GM12874 (cell line): ENCODE measurements at regions not wholly inside any gene's neighbourhood (a gene's known extent, or its start where the extent isn't known, plus 50 kb on each side); places are given as distances from the start of the nearest gene placed in this dataset.

Experiments used
- TF ChIP-seq, protein P1 (sequence below): IDR thresholded peaks from 2 replicates; pipeline ENCODE4 v1.5.1; 2011; ENCODE audit warnings: low read depth, mild to moderate bottlenecking, control low read depth, low read length, moderate library complexity; ENCODE audit not compliant: insufficient read depth

DNA sequence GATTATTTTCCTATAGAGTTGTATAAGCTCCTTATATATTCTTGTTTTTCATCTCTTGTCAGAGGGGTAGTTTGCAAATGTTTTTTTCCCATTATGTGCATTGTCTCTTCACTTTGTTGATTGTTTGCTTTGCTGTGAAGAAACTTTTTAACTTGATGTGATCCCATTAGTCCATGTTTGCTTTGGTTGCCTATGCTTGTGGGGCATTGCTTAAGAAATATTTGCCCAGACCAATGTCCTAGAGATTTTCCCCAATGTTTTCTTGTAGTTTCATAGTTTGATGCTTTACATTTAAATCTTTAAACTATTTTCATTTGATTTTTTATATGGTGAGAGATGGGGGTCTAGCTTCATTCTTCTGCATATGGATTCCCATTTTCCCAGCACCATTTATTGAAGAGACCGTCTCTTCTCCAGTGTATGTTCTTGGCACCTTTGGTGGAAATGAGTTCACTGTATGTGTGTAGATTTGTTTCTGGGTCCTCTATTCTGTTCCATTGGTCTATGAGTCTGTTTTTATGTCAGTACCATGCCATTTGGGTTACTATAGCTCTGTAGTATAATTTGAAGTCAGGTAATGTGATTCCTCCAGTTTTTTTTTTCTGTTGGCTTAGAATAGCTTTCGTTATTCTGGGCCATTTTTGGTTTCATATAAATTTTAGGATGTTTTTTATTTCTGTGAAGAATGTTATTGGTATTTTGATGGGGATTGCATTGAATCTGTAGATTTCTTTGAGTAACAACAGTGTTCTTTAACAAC lies 165.8 kb downstream of the ABCA8 start:
- TF ChIP-seq, protein P1, sequence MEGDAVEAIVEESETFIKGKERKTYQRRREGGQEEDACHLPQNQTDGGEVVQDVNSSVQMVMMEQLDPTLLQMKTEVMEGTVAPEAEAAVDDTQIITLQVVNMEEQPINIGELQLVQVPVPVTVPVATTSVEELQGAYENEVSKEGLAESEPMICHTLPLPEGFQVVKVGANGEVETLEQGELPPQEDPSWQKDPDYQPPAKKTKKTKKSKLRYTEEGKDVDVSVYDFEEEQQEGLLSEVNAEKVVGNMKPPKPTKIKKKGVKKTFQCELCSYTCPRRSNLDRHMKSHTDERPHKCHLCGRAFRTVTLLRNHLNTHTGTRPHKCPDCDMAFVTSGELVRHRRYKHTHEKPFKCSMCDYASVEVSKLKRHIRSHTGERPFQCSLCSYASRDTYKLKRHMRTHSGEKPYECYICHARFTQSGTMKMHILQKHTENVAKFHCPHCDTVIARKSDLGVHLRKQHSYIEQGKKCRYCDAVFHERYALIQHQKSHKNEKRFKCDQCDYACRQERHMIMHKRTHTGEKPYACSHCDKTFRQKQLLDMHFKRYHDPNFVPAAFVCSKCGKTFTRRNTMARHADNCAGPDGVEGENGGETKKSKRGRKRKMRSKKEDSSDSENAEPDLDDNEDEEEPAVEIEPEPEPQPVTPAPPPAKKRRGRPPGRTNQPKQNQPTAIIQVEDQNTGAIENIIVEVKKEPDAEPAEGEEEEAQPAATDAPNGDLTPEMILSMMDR: no peak

DNA sequence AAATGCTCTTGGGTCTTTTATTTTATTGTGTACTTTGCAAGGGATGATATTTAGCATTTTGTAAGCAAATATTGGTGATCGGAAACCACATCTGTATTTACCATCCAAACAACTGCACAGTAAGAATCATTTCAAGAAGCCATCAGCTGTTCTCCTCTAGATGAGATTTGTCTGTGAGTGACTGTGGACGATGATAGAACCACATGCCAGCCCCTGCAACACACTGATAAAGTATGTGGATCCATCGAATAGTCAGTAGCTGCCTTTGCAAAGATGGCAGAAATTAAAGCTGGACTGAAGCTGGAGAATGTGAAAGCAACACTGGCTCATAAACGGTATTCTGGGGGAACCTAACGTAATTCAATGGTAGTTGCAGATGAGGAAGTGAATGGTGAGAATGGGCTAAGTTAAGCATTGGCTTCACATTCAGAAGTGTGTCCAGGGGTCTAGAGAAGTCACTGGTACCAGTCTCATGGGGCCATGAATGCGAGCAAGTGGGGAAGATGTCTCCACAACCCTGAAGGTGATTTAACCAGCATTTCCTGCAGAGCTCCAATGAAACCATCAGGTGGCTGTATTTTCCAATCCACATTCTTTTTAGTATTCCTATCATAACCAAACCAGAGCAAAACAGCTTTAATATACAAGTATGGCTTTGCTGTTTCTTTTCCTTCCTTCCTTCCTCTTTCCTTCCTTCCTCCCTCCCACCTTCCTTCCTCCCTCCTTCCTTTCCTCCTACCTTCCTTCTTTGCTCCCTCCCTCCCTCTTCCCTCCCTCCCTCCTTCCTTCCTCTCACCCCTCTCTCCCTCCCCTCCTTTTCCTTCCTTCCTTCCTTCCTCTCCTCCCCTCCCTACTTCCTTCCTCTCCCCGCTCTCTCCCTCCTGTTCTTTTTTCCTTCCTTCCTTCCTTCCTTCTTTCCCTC lies 169.4 kb downstream of the ABCA8 start:
- TF ChIP-seq, protein P1: no peak

DNA sequence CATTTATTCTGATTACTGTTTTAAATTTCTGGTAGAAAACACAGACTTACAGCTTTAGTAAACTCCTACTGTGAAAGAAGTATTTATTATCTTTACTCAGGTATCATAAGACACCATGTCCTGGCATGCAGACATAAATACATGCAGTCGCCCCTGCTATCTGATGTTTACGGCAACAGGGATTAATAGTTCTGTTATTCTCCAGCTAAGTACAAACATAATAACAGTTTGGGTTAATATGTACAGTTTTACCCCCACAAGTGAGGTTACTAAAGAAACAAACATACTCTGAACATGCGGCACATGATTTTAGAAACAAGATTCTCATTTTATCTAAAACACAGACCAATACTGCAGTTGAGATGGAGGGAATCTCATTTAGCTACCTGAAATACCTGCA lies 170.8 kb downstream of the ABCA8 start:
- TF ChIP-seq, protein P1: no peak

DNA sequence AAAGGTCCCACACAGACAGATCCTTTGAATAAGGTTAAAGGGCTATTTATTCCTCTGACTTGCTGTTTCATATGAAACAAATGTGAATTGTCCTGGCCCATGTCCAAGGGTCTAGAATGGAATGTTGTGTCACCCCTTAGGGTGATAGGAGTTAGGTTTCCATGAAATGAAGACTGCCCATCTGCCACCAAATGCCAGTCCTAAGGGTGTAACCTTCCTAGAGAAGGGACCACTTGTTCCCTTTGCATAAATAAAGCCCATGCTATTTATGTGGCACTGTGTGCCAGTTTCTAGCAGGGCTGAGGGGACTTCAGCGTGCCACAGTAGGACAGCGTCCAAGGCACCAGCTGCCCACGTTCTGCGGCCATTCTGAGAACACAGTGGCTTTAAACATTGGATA lies 171.3 kb downstream of the ABCA8 start:
- TF ChIP-seq, protein P1: no peak

DNA sequence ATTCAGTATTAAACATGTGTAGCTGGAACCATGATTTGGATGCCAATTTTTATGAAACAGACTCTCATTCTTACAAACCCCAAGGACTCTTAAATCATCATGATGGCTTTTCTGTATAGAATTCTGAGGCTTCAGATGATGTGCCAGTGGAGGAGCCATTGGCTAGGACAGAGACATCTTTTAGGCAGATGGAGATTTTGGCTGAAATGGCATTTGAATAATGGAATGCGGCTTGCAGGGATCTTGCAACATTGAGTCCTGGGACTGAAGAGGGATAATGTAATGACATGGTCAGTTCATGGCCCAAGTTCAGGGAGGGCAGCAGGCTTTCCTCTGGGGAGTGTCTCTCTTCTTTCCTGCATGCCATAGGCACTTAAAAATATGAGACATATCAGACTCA lies 172.4 kb downstream of the ABCA8 start:
- TF ChIP-seq, protein P1: no peak

DNA sequence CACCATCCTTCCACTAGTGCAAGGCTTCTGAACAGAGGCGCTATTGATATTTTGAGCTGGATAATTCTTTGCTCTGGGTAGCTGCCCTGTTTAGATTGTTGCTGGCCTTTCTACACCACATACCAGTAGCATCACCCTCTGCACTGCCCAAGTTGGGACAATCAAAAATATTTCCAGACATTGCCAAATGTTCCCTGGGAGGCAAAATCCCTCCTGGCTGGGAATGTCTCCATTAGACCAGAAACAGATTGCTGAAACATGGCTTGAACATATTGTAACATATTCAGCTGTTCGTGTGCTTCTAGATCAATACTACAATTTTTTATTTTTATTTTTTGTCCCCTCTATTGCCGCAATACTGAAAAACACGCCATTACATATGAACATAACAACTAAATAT lies 174.6 kb downstream of the ABCA8 start:
- TF ChIP-seq, protein P1: no peak

DNA sequence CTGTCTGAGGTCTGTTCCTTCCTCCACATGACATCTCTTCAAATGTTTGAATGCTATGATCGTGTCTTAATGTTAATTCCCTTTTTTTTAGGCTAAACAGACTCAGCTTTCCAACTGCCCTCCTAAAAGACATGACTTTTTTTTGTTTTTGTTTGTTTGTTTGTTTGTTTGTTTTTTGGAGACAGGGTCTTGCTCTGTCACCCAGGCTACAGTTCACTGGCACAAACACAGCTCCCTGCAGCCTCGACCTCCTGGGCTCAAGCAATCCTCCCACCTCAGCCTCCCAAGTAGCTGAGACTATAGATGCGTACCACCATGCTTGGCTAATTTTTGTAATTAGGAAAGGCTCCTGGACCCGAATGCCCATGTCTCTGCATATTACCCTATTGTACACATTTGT lies 176.5 kb downstream of the ABCA8 start:
- TF ChIP-seq, protein P1: no peak
